Upper lobe of right lung (tissue), 1 donor: ENCODE measurements at regions not wholly inside any gene's neighbourhood (a gene's known extent, or its start where the extent isn't known, plus 50 kb on each side); places are given as distances from the start of the nearest gene placed in this dataset.

ENCODE experiments used
- ATAC-seq: fragments of 200-7000 bp; cut with Tn5 transposase; one replicate; pipeline ENCODE4 v1.9.1; 2020; ENCODE audit warnings: mild to moderate bottlenecking, moderate library complexity
- DNase-seq: peaks from one replicate; pipeline ENCODE4 v3.0.0-alpha.2; 2020
- H3K27ac ChIP-seq: fragments of 200-600 bp; one replicate; pipeline ENCODE4 v1.8.0; 2022
- H3K27me3 ChIP-seq: fragments of 200-600 bp; one replicate; pipeline ENCODE4 v1.8.0; 2022; ENCODE audit warnings: mild to moderate bottlenecking
- H3K36me3 ChIP-seq: fragments of 200-600 bp; one replicate; pipeline ENCODE4 v1.8.0; 2022
- H3K4me1 ChIP-seq: fragments of 200-600 bp; one replicate; pipeline ENCODE4 v1.8.0; 2022
- H3K4me3 ChIP-seq: fragments of 200-600 bp; one replicate; pipeline ENCODE4 v1.8.0; 2022; ENCODE audit warnings: mild to moderate bottlenecking
- H3K9me3 ChIP-seq: fragments of 200-600 bp; one replicate; pipeline ENCODE4 v1.8.0; 2022
- intact Hi-C: fragments of 100-400 bp; cut with DNase I; formaldehyde crosslinking; loops from one replicate; pipeline ENCODE4 v1.11.0; 2022
- TF ChIP-seq, protein P1 (sequence below): fragments of 200-600 bp; IDR thresholded peaks from one replicate; pipeline ENCODE4 v1.8.0; 2022; ENCODE audit warnings: antibody characterized with exemption
- donor health status: DM: no; HTN: yes; CAD: no; lungs with severe emphysema.

DNA sequence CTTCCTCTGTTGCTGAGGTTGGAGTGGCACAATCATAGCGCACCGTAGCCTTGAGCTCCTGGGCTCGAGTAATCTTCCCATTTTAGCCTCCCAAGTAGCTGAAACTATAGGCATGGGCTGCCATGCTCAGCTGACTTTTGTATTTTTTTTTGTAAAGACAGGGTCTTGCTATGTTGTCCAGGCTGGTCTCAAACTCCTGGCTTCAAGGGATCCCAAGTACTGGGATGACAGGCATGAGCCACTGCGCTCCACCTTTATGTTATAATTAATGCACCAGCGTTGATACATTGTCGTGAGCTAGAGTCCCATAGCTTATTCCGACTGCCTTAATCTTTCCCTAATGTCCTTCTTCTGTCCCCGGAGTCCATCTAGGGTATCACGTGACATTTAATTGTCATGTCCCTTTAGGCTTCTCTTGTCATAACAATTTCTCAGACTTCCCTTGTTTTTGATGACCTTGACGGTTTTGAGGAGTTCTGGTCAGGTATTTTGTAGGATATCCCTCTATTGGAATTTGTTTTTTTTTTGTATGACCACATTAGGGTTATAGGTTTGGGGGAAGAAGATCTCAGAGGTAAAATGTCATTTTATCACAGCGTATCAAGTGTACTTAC, 63.9 kb downstream of the CEBPB start:
- intact Hi-C loops, result no loop called here
- no peak overlapping the region for H3K4me3 ChIP-seq
- no peaks in the 10 kb centered on the region for H3K27me3 ChIP-seq
- H3K9me3 ChIP-seq, result no peaks in the 10 kb centered on the region
- DNase-seq, result no peak
- H3K36me3 ChIP-seq, result no peaks in the 10 kb centered on the region
- H3K4me1 ChIP-seq, result peaks cover 3% of the 10 kb centered on the region
- no peak for ATAC-seq
- H3K27ac ChIP-seq, result no peak overlapping the region
- TF ChIP-seq, protein P1, sequence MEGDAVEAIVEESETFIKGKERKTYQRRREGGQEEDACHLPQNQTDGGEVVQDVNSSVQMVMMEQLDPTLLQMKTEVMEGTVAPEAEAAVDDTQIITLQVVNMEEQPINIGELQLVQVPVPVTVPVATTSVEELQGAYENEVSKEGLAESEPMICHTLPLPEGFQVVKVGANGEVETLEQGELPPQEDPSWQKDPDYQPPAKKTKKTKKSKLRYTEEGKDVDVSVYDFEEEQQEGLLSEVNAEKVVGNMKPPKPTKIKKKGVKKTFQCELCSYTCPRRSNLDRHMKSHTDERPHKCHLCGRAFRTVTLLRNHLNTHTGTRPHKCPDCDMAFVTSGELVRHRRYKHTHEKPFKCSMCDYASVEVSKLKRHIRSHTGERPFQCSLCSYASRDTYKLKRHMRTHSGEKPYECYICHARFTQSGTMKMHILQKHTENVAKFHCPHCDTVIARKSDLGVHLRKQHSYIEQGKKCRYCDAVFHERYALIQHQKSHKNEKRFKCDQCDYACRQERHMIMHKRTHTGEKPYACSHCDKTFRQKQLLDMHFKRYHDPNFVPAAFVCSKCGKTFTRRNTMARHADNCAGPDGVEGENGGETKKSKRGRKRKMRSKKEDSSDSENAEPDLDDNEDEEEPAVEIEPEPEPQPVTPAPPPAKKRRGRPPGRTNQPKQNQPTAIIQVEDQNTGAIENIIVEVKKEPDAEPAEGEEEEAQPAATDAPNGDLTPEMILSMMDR, result no peak

DNA sequence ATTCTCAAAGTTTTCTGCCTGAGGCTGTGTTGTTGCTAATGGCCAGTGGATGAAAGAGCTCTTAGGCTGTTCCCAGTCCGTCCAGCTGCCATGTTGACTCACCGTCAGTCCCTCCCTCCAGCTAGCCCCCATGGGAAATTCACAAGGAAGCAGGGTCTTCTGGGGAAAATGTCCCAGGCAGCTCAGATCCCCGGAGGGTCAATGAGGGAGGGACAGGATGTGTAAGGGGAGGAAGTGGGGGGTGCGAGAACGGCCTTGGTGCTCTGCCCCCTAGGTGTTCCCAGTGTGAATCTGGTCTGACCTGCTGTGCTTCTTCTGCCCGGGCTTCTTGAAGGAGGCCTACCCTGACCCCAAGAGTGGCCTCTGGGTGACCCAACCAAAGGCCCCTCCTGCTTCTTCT, 65.9 kb downstream of the CEBPB start:
- TF ChIP-seq, protein P1, result no peak
- ATAC-seq (no peak), DNase-seq (no peak)
- intact Hi-C loops, result no loop called here
- H3K27me3 ChIP-seq, result no peaks in the 10 kb centered on the region
- no peak overlapping the region for H3K27ac ChIP-seq
- peaks cover 14% of the 10 kb centered on the region for H3K4me1 ChIP-seq
- H3K9me3 ChIP-seq, result no peaks in the 10 kb centered on the region
- no peak overlapping the region for H3K4me3 ChIP-seq
- H3K36me3 ChIP-seq, result no peaks in the 10 kb centered on the region

DNA sequence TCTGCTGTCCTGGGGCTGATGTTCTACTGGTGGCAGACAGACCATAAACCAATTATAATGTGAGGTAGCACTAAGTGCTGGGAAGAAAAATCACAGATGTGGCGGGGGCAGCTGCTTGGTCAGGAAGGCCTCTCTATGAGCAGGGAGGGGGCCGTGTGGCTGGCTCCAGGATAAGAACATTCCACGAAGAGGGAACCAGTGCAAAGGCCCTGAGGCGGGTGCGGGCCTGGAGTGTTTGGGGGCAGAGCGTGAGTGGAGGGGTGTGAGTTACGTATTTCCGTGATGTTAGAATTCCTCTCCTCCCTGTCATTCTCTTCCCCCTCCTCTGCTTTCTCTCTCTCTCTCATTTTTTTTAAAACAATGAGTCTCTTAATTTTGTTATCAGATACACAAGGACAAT, 67.2 kb downstream of the CEBPB start:
- H3K36me3 ChIP-seq, result no peaks in the 10 kb centered on the region
- ATAC-seq (no peak), DNase-seq (no peak)
- H3K4me1 ChIP-seq, result peaks cover 14% of the 10 kb centered on the region
- intact Hi-C loops, result no loop called here
- H3K4me3 ChIP-seq, result no peak overlapping the region
- TF ChIP-seq, protein P1, result no peak
- H3K27ac ChIP-seq, result no peak overlapping the region
- H3K27me3 ChIP-seq, result no peaks in the 10 kb centered on the region
- H3K9me3 ChIP-seq, result no peaks in the 10 kb centered on the region

DNA sequence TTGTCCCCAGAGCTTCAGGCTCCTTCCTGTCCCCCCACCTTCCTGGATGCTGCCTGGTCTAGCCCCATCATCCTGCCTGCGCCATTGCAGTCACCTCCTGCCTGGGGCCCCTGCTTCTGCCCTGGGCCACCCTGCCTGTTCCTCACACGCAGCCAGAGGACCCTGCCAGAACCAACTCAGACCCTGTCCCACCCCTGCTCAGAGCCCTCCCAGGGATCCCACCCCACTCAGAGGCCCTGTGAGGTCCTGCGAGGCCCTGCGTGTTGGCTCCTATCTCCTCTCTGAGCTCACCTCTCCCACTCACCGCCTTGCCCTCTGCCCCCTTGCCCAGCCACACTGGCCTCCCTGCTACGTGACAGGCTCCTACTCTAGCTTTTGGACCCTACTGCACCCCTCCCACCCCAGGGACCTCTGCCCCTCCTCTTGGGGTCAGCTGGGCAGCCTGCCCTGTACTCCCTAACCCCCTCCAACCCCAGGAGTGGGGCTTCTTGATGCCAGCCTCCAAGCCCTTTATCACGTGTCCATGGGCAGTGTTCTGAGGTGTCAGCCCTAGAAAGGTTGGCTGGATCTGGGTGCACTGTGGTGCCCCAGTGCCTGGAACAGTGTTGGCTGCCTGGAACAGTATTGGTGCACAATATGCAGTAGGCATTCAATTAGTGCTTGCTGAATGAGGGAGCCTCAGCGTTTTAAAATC, 68.3 kb downstream of the CEBPB start:
- no peak overlapping the region for H3K4me3 ChIP-seq
- ATAC-seq (no peak), DNase-seq (peak; percentile 57)
- H3K9me3 ChIP-seq, result no peaks in the 10 kb centered on the region
- no peaks in the 10 kb centered on the region for H3K36me3 ChIP-seq
- peak overlapping the region; percentile 59 for H3K27ac ChIP-seq
- TF ChIP-seq, protein P1, result no peak
- H3K4me1 ChIP-seq, result peaks cover 14% of the 10 kb centered on the region
- intact Hi-C loops, result no loop called here
- H3K27me3 ChIP-seq, result no peaks in the 10 kb centered on the region

DNA sequence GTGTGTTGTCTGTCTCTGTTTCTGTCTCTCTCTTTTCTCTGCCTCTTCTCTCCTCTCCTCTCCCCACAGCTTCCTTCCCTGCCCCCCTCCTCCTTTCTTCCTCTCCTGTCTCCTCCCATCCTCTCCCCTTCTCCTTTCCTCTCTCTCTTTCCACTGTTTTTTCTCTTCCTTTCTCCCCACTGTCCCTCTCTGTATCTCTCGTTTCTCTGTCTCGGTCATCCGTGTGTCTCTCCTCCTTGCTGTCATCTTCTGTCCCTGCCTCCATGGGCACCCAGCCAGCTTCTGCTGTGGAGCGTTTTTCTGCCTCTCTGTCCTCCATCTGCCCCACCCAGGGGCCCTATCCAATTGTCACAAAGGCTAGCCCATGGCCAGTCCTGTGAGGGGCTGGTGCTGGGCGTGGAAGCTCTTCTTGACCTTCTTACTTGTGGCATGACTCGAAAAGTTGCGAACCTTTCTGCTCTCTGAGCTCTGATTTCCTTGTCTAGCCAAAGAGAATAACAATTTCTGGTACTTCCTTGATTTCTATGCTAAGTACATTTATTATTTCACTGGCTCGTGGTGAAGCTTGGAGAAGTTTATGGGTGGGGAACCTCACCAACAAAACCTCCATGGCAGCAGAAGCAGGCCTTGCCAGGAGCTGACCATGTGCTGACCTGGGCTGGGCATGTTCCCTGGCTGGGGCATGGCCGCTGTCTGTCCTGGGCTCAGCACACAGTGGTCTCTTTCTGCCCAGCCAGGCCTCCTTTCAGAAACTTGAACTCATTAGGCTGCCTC, 69.3 kb downstream of the CEBPB start:
- Histone ChIP-seq H3K4me3 (no peak overlapping the region), H3K9me3 (no peaks in the 10 kb centered on the region), H3K27me3 (no peaks in the 10 kb centered on the region), H3K36me3 (no peaks in the 10 kb centered on the region), H3K4me1 (peaks cover 14% of the 10 kb centered on the region), H3K27ac (peak overlapping the region; percentile 59)
- intact Hi-C loops, result no loop called here
- DNase-seq (peak; percentile 82), ATAC-seq (peak; percentile 81)
- TF ChIP-seq, protein P1, result no peak
